Liver (tissue), 8 donors: ENCODE measurements at regions not wholly inside any gene's neighbourhood (a gene's known extent, or its start where the extent isn't known, plus 50 kb on each side); places are given as distances from the start of the nearest gene placed in this dataset.

Experiments
- DNase-seq: peaks from one replicate; pipeline ENCODE4 v3.0.0-alpha.2; 2017; ENCODE audit warnings: low spot score
- H3K27ac ChIP-seq, 2 donors: one replicate each; pipeline ENCODE4 v1.7.0; 2013; ENCODE audit warnings: inconsistent platforms in 2 of 2, low read length in 2 of 2, control low read depth in 1 of 2, low read depth in 1 of 2, mild to moderate bottlenecking in 1 of 2
- H3K27me3 ChIP-seq, 4 donors: one replicate each; pipeline versions ENCODE4 v1.6.1 to v1.7.0; 2013; ENCODE audit warnings: low read length in 3 of 4, inconsistent platforms in 1 of 4, mild to moderate bottlenecking in 1 of 4, moderate library complexity in 1 of 4; ENCODE audit not compliant: control insufficient read depth in 4 of 4, insufficient read depth in 4 of 4
- H3K36me3 ChIP-seq, 4 donors: one replicate each; pipeline versions ENCODE4 v1.6.1 to v1.7.0; 2013; ENCODE audit warnings: low read length in 3 of 4, mild to moderate bottlenecking in 3 of 4, low read depth in 1 of 4, moderate library complexity in 1 of 4; ENCODE audit not compliant: control insufficient read depth in 4 of 4, insufficient read depth in 3 of 4
- H3K4me1 ChIP-seq, 4 donors: one replicate each; pipeline versions ENCODE4 v1.6.1 to v1.7.0; 2013; ENCODE audit warnings: low read length in 3 of 4, mild to moderate bottlenecking in 3 of 4, moderate library complexity in 1 of 4; ENCODE audit not compliant: control insufficient read depth in 4 of 4, insufficient read depth in 4 of 4
- H3K4me3 ChIP-seq, 3 donors: one replicate each; pipeline versions ENCODE4 v1.6.1 to v1.7.0; 2013; ENCODE audit warnings: low read length in 3 of 3, control low read depth in 1 of 3, low read depth in 1 of 3, mild to moderate bottlenecking in 1 of 3
- H3K9ac ChIP-seq, 2 donors: one replicate each; pipeline ENCODE4 v1.7.0; 2013; ENCODE audit warnings: low read length in 2 of 2, mild to moderate bottlenecking in 2 of 2, moderate library complexity in 2 of 2, control low read depth in 1 of 2, low read depth in 1 of 2
- H3K9me3 ChIP-seq, 4 donors: one replicate each; pipeline versions ENCODE4 v1.6.1 to v1.7.0; 2013; ENCODE audit warnings: low read length in 3 of 4; ENCODE audit not compliant: control insufficient read depth in 4 of 4
- EGR1 ChIP-seq, 2 donors: IDR thresholded peaks; 2 replicates each; pipeline ENCODE4 v1.6.1; 2016 to 2018; ENCODE audit warnings: antibody characterized with exemption in 2 of 2, low read depth in 2 of 2
- FOXA1 ChIP-seq: IDR thresholded peaks from 2 replicates; pipeline ENCODE4 v1.6.1; 2016; ENCODE audit warnings: antibody characterized with exemption
- GABPA ChIP-seq, 2 donors: IDR thresholded peaks in 1 of 2; conservative IDR thresholded peaks in 1 of 2; 2 replicates each; pipeline ENCODE4 v1.6.1; 2016; ENCODE audit warnings: antibody characterized with exemption in 2 of 2, mild to moderate bottlenecking in 1 of 2, moderate library complexity in 1 of 2
- HNF4A ChIP-seq, 2 donors: conservative IDR thresholded peaks; 2 replicates each; pipeline ENCODE4 v1.6.1; 2016; ENCODE audit warnings: antibody characterized with exemption in 2 of 2, mild to moderate bottlenecking in 2 of 2
- HNF4G ChIP-seq: IDR thresholded peaks from 2 replicates; pipeline ENCODE4 v1.6.1; 2016; ENCODE audit warnings: antibody characterized with exemption
- NR2F2 ChIP-seq: IDR thresholded peaks from 2 replicates; pipeline ENCODE4 v1.6.1; 2016; ENCODE audit warnings: antibody characterized with exemption
- RAD21 ChIP-seq, 2 donors: IDR thresholded peaks; 2 replicates each; pipeline ENCODE4 v1.6.1; 2016; ENCODE audit warnings: antibody characterized with exemption in 2 of 2, mild to moderate bottlenecking in 2 of 2
- SP1 ChIP-seq: IDR thresholded peaks from 2 replicates; pipeline ENCODE4 v1.6.1; 2018; ENCODE audit warnings: antibody characterized with exemption, mild to moderate bottlenecking
- TAF1 ChIP-seq: conservative IDR thresholded peaks from 2 replicates; pipeline ENCODE4 v1.6.1; 2016; ENCODE audit warnings: antibody characterized with exemption, mild to moderate bottlenecking
- YY1 ChIP-seq: IDR thresholded peaks from 2 replicates; pipeline ENCODE4 v1.6.1; 2016; ENCODE audit warnings: antibody characterized with exemption, mild to moderate bottlenecking
- WGBS: extraction: QIAGEN DNeasy Blood & Tissue Kit; methylation state at CpG from one replicate; pipeline ENCODE4 v1.1.7; 2013; 5-methylcytosine and 5-hydroxymethylcytosine counted together
- TF ChIP-seq, protein P1 (sequence below): IDR thresholded peaks from 2 replicates; pipeline ENCODE4 v1.6.1; 2016; ENCODE audit warnings: antibody characterized with exemption
- TF ChIP-seq, protein P2 (sequence below): IDR thresholded peaks from 2 replicates; pipeline ENCODE4 v1.6.1; 2016; ENCODE audit warnings: antibody characterized with exemption, mild to moderate bottlenecking
- TF ChIP-seq, protein P3 (sequence below): IDR thresholded peaks from 2 replicates; pipeline ENCODE4 v1.6.1; 2016; ENCODE audit warnings: antibody characterized with exemption
- TF ChIP-seq, protein P4 (sequence below): fragments of 150-350 bp; IDR thresholded peaks from 2 replicates; pipeline ENCODE4 v1.5.1; 2017; ENCODE audit warnings: improper control_type of control experiment, low read depth, low read length; ENCODE audit not compliant: missing input control
- donor health status: healthy.
- donor health status: healthy.
- donor health status: healthy.
- donor health status: healthy.
- donor health status: healthy.

DNA sequence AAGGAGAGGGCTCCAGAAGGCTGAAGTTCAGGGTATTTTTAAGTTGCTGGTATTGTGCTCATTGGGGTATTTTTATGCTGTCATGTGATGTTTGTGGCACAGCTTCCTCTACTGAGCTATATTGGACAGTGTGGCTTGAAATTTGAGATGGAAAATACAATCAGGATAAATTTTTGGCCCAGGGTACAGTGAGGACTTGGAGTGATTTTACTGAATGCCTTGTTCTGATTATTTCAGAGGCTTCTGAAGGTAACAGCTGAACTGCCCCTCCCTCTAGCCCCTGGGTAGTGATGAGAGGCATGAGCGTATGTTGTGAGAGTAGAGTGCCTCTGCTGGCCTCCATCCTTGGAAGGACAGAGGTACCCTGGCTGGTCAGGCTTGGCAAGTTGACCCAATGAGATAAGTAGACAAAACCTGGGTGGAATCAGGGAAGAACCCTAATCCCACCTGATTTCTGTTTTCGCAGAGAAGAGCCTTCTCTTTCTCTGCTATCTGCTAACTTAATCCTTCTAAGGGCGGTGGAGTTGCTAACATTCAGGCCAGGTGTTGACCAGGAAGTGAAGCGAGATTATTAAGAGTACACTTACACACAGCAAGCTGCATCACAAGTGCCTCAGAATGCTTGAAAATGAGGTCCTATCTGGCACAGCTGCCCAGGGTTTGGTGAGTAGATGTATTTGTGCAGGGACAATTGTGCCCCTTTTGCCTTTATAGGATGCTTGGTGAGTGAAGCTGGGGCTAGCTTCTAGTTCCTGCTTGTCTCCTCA lies 98.1 kb upstream of the CLSTN2 start:
- no peaks in the 10 kb centered on the region for H3K27me3 ChIP-seq
- TF ChIP-seq, protein P1, sequence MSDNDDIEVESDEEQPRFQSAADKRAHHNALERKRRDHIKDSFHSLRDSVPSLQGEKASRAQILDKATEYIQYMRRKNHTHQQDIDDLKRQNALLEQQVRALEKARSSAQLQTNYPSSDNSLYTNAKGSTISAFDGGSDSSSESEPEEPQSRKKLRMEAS = no peak
- TF ChIP-seq HNF4G (no peak), GABPA (IDR thresholded peaks at IDR 0.05 in 1 of 2, conservative IDR thresholded peaks at IDR 0.05 in 1 of 2) (no peak), NR2F2 (no peak), RAD21 (IDR thresholded peaks at IDR 0.05) (no peak), YY1 (no peak), SP1 (no peak), HNF4A (conservative IDR thresholded peaks at IDR 0.05) (no peak), EGR1 (IDR thresholded peaks at IDR 0.05; ENCODE audit: low read depth in 2 of 2) (no peak), TAF1 (no peak)
- TF ChIP-seq, protein P2, sequence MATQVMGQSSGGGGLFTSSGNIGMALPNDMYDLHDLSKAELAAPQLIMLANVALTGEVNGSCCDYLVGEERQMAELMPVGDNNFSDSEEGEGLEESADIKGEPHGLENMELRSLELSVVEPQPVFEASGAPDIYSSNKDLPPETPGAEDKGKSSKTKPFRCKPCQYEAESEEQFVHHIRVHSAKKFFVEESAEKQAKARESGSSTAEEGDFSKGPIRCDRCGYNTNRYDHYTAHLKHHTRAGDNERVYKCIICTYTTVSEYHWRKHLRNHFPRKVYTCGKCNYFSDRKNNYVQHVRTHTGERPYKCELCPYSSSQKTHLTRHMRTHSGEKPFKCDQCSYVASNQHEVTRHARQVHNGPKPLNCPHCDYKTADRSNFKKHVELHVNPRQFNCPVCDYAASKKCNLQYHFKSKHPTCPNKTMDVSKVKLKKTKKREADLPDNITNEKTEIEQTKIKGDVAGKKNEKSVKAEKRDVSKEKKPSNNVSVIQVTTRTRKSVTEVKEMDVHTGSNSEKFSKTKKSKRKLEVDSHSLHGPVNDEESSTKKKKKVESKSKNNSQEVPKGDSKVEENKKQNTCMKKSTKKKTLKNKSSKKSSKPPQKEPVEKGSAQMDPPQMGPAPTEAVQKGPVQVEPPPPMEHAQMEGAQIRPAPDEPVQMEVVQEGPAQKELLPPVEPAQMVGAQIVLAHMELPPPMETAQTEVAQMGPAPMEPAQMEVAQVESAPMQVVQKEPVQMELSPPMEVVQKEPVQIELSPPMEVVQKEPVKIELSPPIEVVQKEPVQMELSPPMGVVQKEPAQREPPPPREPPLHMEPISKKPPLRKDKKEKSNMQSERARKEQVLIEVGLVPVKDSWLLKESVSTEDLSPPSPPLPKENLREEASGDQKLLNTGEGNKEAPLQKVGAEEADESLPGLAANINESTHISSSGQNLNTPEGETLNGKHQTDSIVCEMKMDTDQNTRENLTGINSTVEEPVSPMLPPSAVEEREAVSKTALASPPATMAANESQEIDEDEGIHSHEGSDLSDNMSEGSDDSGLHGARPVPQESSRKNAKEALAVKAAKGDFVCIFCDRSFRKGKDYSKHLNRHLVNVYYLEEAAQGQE = no peak
- TF ChIP-seq, protein P3, sequence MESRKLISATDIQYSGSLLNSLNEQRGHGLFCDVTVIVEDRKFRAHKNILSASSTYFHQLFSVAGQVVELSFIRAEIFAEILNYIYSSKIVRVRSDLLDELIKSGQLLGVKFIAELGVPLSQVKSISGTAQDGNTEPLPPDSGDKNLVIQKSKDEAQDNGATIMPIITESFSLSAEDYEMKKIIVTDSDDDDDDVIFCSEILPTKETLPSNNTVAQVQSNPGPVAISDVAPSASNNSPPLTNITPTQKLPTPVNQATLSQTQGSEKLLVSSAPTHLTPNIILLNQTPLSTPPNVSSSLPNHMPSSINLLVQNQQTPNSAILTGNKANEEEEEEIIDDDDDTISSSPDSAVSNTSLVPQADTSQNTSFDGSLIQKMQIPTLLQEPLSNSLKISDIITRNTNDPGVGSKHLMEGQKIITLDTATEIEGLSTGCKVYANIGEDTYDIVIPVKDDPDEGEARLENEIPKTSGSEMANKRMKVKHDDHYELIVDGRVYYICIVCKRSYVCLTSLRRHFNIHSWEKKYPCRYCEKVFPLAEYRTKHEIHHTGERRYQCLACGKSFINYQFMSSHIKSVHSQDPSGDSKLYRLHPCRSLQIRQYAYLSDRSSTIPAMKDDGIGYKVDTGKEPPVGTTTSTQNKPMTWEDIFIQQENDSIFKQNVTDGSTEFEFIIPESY = no peak
- no peaks in the 10 kb centered on the region for H3K36me3 ChIP-seq
- no peaks in the 10 kb centered on the region for H3K9me3 ChIP-seq
- H3K4me3 ChIP-seq = no peak overlapping the region
- peaks cover 0 to 4% (median 3%) of the 10 kb centered on the region in 4 donors for H3K4me1 ChIP-seq
- 91% methylated on average over 4 of the region's 4 CpGs for WGBS
- no peak overlapping the region for H3K9ac ChIP-seq
- DNase-seq = no peak
- no peak overlapping the region for H3K27ac ChIP-seq

DNA sequence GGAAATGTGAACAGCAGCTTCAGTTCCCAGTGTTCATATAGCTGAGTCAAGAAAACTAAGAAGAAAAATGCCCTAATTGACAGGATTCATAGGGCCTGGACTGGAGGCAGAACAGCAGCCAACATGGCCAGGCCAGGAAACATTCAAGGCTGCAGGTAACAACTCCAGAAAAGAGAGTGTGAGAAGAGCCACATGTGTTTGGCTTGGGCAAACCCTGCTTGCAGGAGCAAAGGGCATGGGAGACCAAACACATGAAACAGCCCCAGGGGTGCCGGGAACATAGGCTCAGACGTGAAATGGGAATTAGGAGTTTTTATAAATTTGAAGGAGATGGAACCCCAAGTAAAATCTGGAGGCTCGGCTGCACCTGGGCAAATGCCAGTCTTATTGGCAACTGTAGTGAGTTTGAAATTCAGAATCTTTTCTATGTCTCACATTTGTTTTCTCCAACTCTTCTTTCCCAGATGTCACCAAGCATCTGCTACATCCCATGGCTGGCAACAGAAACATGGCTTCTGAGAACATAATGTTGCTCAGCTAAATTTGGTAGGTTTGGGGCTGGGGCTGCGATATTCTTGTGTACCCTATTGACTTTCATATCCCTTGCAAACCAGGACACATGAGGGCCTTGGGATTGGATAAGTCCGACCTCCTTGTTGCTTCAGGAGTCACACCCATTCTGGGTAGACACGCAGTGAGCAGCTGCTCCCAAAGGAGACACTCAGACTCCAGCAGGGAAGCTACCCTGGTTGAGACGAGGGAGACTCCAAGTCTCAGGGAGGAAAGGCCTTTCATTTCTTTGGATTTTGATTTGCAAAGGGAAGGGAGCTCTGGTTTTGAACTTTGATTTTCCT lies 98.9 kb upstream of the CLSTN2 start:
- peaks cover 0 to 4% (median 3%) of the 10 kb centered on the region in 4 donors for H3K4me1 ChIP-seq
- no peak overlapping the region for H3K27ac ChIP-seq
- TF ChIP-seq FOXA1 (no peak), HNF4G (no peak), YY1 (no peak), TAF1 (no peak), SP1 (no peak)
- TF ChIP-seq, protein P4, sequence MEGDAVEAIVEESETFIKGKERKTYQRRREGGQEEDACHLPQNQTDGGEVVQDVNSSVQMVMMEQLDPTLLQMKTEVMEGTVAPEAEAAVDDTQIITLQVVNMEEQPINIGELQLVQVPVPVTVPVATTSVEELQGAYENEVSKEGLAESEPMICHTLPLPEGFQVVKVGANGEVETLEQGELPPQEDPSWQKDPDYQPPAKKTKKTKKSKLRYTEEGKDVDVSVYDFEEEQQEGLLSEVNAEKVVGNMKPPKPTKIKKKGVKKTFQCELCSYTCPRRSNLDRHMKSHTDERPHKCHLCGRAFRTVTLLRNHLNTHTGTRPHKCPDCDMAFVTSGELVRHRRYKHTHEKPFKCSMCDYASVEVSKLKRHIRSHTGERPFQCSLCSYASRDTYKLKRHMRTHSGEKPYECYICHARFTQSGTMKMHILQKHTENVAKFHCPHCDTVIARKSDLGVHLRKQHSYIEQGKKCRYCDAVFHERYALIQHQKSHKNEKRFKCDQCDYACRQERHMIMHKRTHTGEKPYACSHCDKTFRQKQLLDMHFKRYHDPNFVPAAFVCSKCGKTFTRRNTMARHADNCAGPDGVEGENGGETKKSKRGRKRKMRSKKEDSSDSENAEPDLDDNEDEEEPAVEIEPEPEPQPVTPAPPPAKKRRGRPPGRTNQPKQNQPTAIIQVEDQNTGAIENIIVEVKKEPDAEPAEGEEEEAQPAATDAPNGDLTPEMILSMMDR = no peak
- WGBS = 89% methylated on average over 7 of the region's 7 CpGs
- H3K9me3 ChIP-seq = no peaks in the 10 kb centered on the region
- peaks cover 0 to 2% (median 0%) of the 10 kb centered on the region in 4 donors for H3K27me3 ChIP-seq
- H3K9ac ChIP-seq = no peak overlapping the region
- no peaks in the 10 kb centered on the region for H3K36me3 ChIP-seq
- no peak overlapping the region for H3K4me3 ChIP-seq
- no peak for DNase-seq
